GM03348 (cell line): ENCODE measurements at regions not wholly inside any gene's neighbourhood (a gene's known extent, or its start where the extent isn't known, plus 50 kb on each side); places are given as distances from the start of the nearest gene placed in this dataset.
A peak's percentile ranks its signal among the peaks of the same experiment; 100 is the strongest.

Experiments
- DNase-seq: peaks from one replicate; pipeline ENCODE4 v3.0.0; 2012; ENCODE audit warnings: low spot score

- DNase-seq = peak; percentile 36
Measured at GRCh38 chr19:31160336-31160926, 188.8 kb downstream of the TSHZ3 start.

GRCh38 chr19:31154021-31154420, 195.2 kb downstream of the TSHZ3 start:
- peak; percentile 65 for DNase-seq

- no peak for DNase-seq
Measured at GRCh38 chr19:31152906-31153305, 196.3 kb downstream of the TSHZ3 start.

GRCh38 chr19:31149441-31149941, 199.7 kb downstream of the TSHZ3 start:
- DNase-seq = peak; percentile 56

DNA sequence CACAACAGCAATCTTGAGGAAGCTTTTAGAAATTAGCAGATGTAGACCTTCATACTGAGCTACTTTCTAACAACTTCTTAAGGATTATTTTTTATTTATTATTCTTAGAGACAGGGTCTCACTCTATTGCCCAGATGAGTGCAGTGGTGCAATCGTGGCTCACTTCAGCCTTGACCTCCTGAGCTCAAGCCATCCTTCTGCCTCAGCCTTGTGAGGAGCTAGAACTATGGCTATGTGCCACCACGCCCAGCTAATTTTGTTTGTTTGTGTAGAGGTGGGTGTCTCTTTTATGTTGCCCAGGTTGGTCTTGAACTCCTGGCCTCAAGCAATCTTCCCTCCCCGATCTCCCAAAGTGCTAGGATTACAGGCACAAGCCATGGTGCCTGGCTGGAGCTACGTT, 200.6 kb downstream of the TSHZ3 start:
- no peak for DNase-seq

- DNase-seq = no peak
Measured at GRCh38 chr19:31147234-31147633, 202.0 kb downstream of the TSHZ3 start.

DNA sequence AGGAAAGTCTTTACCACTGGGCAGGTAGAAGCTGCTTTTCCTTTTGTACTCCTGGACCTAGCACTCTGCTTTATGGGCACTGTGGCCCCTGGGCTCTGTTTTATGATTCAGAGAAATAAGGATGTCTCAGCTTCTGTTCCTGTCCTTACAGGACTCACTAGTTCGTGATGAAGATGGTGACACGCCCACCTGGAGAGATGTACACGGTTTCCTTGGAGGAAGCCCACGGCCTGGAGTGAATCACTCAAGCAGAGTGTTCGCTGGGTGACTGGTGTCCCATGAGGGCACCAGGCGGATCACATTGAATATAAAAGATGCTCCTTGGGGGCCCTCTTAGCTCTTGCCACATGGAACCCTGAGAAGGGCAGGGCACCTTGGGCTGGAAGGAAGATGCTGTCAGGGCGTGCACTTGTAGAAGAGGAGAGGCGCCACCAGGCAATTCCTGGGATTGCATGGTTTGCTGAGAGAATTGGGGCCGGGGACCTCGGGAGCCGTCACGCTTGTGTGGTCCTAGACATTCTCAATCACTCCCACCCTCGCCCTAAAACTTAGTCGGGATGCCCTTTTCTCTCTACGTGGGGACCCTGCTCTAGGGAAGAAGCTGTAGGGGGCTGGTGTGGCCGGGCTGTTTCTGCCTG, 202.6 kb downstream of the TSHZ3 start:
- no peak for DNase-seq

DNA sequence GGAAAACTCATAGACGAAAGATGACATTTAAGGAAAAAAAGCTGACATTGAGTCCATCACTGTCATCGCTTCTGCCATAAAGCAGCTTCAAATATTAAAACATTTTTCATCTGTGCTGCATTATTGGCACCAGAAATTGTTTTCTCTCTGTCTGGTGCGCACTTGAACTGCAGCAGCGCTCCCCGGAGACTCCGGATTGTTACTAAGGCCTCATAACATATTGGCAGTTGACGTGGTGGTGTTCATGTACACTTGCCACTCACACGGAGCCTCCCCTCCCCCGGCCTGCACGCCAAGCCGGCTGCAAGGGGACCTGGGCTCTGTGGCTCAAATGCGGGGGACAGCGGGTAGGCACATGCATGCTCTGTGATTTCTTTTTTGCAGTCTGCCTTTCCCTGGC, 203.2 kb downstream of the TSHZ3 start:
- DNase-seq = no peak

- DNase-seq = no peak
Measured at GRCh38 chr19:31145007-31145406, 204.2 kb downstream of the TSHZ3 start.

- DNase-seq = no peak
Measured at GRCh38 chr19:31144075-31144870, 205.0 kb downstream of the TSHZ3 start.

GRCh38 chr19:31141301-31141700, 207.9 kb downstream of the TSHZ3 start:
- DNase-seq = no peak

GRCh38 chr19:31140717-31141116, 208.5 kb downstream of the TSHZ3 start:
- DNase-seq = peak; percentile 53

- DNase-seq = peak; percentile 66
Measured at GRCh38 chr19:31139871-31140505, 209.2 kb downstream of the TSHZ3 start.

DNA sequence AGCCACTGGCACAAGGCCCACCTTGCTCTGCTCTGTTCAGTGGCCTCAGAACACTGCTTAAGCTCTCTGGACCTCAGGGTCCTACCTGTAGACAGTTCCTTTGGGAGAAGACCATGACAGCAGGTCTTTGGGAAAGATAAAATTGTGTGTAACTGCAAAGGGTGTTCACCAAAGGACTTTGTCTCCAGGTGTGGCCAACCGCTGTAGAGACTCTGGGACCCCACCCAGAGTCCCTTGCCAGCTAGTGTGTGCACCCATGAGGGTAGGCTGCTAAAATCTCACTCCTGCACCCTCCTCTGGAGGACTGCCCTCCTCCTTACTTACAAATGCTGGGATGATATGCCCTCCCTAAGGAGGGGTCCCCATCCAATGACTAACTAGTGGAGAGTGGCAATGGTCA, 211.2 kb downstream of the TSHZ3 start:
- DNase-seq = no peak

GRCh38 chr19:31135841-31136240, 213.4 kb downstream of the TSHZ3 start:
- DNase-seq = no peak

- no peak for DNase-seq
Measured at GRCh38 chr19:31132753-31133110, 216.5 kb downstream of the TSHZ3 start.

GRCh38 chr19:31128291-31128690, 220.9 kb downstream of the TSHZ3 start:
- DNase-seq = no peak

GRCh38 chr19:31127134-31127967, 221.9 kb downstream of the TSHZ3 start:
- peak; percentile 90 for DNase-seq

- DNase-seq = no peak
Measured at GRCh38 chr19:31126236-31126635, 223.0 kb downstream of the TSHZ3 start.

- no peak for DNase-seq
Measured at GRCh38 chr19:31125071-31125470, 224.2 kb downstream of the TSHZ3 start.

DNA sequence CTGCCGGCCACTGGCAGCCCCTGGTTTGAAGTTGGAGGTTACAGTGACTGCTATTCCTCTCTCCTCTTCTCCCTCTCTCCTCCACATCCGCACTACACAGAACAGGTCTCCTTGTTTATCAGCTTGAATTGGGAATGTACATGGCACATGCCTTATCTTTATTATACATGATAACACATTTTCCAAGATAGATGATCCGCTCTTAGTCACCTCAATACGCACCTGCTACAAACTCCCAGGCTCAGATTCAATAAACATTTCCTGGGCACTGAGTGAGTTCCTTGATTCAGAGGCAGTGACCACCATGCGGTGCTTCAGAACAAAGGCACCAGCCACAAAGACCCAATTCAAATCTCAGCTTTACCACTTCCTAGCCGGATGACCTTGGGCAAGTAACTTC, 227.7 kb downstream of the TSHZ3 start:
- DNase-seq = no peak

DNA sequence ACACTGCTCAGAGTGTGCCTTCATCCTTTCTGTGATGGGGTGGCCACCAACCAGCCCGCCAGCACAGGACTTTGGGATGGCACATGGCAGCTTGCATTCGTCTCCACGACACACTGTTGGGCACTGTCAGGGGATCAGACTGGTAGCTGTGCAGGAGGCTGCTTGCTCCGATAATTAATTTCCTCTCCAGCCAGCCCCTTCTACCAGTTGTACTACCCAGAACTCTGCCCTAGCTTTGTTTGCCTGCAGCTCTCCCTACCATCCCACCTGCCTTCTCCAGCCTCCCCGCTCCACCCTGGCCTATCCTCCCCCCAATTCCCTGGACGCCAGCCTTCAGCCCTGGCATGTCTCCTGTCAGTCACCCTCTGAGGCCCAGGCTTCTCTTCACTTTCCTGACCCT, 228.3 kb downstream of the TSHZ3 start:
- DNase-seq = no peak
